ENCODE measurements at regions not wholly inside any gene's neighbourhood (a gene's known extent, or its start where the extent isn't known, plus 50 kb on each side); places are given as distances from the start of the nearest gene placed in this dataset.
"Not testable (repeated sequence)": the region's sequence is repeated elsewhere in the genome, so short reads cannot be mapped to it uniquely, and the experiment has no call there.

DNA sequence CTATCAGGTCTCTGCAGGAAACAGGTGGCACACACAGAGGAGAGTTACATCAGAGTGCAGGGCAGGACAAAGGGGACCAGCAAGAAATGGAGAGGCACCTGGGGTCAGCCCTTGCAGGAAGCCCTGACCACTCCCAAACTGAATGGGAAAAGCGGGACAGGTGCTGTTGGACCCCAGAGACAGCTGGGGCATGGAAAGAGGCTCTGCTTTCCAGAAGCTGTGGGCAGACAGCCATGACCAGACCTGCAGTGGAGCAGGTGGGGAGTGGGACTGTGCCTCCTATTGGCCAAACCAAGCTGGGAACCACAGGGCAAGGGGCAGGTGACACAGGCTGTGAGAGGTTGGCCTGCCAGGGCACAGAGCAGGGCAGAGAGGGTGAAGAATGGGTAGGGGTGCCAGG, 125.8 kb downstream of the BOD1 start:
- H3K36me3 ChIP-seq, result no peaks in the 10 kb centered on the region
- DNase-seq, result no peak
- no peaks in the 10 kb centered on the region for H3K9me3 ChIP-seq (replicated peaks)
- H3K27ac ChIP-seq (replicated peaks), result no peak overlapping the region
- no peaks in the 10 kb centered on the region for H3K27me3 ChIP-seq (ENCODE audit: low read depth)
- TF ChIP-seq, protein P1, sequence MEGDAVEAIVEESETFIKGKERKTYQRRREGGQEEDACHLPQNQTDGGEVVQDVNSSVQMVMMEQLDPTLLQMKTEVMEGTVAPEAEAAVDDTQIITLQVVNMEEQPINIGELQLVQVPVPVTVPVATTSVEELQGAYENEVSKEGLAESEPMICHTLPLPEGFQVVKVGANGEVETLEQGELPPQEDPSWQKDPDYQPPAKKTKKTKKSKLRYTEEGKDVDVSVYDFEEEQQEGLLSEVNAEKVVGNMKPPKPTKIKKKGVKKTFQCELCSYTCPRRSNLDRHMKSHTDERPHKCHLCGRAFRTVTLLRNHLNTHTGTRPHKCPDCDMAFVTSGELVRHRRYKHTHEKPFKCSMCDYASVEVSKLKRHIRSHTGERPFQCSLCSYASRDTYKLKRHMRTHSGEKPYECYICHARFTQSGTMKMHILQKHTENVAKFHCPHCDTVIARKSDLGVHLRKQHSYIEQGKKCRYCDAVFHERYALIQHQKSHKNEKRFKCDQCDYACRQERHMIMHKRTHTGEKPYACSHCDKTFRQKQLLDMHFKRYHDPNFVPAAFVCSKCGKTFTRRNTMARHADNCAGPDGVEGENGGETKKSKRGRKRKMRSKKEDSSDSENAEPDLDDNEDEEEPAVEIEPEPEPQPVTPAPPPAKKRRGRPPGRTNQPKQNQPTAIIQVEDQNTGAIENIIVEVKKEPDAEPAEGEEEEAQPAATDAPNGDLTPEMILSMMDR (IDR thresholded peaks at IDR 0.05; ENCODE audit: borderline replicate concordance), result no peak
- peaks cover 13% of the 10 kb centered on the region for H3K4me1 ChIP-seq
- H3K4me3 ChIP-seq, result no peak overlapping the region
- intact Hi-C loops (cut with micrococcal nuclease), result no loop called here

DNA sequence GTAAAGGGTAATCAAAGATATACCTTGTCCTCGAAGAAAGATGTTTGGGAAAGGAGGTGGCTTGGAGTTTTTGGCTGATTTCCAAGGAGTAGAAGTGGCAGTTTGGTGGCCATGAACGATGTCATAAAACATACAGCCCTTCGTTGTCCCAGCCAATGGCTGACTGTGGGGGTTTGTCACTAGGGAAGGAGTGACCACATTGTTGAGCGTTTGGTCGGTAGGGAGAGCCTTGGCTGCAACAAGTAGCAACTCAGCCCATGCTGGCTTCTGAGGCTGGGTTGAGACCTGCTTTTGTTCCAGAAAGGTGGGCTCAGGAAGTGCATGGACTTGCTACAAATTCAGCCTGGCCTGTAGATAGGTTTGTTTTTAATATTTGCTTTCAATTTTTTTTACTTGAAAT, 128.3 kb downstream of the BOD1 start:
- H3K27me3 ChIP-seq (ENCODE audit: low read depth), result no peaks in the 10 kb centered on the region
- no peak for DNase-seq
- TF ChIP-seq, protein P1 (IDR thresholded peaks at IDR 0.05; ENCODE audit: borderline replicate concordance), result no peak
- H3K9me3 ChIP-seq (replicated peaks), result no peaks in the 10 kb centered on the region
- intact Hi-C loops (cut with micrococcal nuclease), result no loop called here
- H3K4me1 ChIP-seq, result no peaks in the 10 kb centered on the region
- H3K27ac ChIP-seq (replicated peaks), result no peak overlapping the region
- no peaks in the 10 kb centered on the region for H3K36me3 ChIP-seq
- H3K4me3 ChIP-seq, result no peak overlapping the region

DNA sequence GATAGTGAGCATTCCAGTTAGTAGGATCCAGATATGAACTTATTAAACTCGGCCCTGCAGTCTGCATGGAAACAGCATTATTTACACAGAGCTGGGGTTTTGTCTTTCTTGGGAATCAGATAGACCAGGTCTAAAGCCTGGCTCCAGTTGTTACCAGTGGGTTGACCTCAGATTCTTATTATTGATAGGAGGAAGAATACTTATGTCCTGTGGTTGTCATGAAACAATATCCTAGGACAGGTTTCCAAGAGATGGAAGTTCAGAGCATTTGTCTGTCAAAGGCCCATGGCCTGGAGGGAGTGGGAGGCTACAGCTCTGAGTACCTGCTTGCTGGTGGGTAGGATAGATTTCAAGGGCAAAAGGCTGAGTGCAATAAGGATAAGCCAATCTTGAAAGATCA, 129.2 kb downstream of the BOD1 start:
- Histone ChIP-seq H3K27ac (replicated peaks) (no peak overlapping the region), H3K36me3 (no peaks in the 10 kb centered on the region), H3K27me3 (ENCODE audit: low read depth) (no peaks in the 10 kb centered on the region), H3K9me3 (replicated peaks) (no peaks in the 10 kb centered on the region), H3K4me1 (no peaks in the 10 kb centered on the region), H3K4me3 (no peak overlapping the region)
- no peak for DNase-seq
- intact Hi-C loops (cut with micrococcal nuclease), result no loop called here
- TF ChIP-seq, protein P1 (IDR thresholded peaks at IDR 0.05; ENCODE audit: borderline replicate concordance), result no peak

DNA sequence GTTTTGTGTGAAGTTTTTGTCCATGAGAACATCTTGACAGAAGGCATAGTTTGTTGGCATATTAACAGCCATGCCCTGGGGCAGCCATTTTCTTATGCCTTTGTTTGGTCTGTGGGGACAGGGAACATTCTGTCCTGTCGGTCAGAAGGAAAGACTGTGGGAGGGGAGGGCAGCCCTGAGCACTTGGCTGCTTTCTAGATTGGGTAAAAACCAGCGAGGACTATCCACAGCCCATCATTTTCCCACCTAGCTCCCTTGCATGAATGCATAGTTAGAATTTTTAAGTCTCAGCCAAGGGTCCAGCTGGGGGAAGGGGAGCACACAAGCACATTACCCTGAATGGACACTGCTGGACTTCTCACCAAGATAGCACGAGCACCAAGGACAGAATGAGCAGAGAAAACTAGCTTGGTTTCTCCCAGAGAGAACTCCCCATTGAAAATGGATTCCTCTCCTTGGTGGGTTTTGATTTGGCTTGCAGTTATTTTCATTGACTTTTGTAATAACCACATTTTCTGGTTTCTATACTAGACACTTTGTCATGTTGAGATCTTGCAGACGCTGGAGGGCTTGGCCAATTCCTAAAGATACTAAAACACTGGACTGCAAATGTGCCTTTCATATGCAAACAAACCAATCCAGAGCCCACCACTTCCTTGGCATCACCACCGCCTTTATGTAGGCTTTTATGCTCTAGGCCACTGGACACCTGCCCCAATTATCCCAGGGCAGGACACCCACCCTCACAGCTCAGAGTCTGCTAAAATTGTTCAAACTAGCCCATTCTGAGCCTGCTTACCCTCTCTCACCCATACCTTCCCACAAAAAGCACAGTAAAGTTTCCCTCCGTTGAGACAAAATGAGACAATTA, 129.9 kb downstream of the BOD1 start:
- intact Hi-C loops (cut with micrococcal nuclease), result no loop called here

DNA sequence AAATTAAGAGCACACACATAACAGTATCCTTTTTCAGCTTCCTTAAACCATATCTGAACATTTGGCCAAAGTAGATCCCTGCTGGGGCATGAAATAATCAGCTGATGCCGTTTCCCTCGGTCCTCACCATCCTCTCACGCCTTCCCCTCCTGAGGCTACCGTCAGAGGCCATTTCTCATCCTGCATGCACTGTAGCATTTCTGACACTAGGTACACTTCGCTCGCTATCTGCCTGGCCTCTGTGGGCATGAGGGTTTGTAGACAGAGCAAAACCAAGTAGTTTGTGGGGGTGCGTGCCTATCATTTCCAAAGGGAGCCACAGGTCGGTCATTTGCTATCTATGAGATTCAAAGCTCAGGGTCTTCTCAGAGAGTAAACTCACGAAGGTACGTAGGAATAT, 131.9 kb downstream of the BOD1 start:
- H3K27me3 ChIP-seq (ENCODE audit: low read depth), result no peaks in the 10 kb centered on the region
- TF ChIP-seq, protein P1 (IDR thresholded peaks at IDR 0.05; ENCODE audit: borderline replicate concordance), result peak; percentile 18
- intact Hi-C loops (cut with micrococcal nuclease), result no loop called here
- no peak overlapping the region for H3K4me3 ChIP-seq
- no peak overlapping the region for H3K27ac ChIP-seq (replicated peaks)
- no peaks in the 10 kb centered on the region for H3K9me3 ChIP-seq (replicated peaks)
- no peaks in the 10 kb centered on the region for H3K4me1 ChIP-seq
- H3K36me3 ChIP-seq, result no peaks in the 10 kb centered on the region
- DNase-seq, result no peak

More for the DNA sequence above, 129.9 kb downstream of the BOD1 start:
- Histone ChIP-seq H3K4me3 (no peak overlapping the region), H3K27ac (replicated peaks) (no peak overlapping the region), H3K4me1 (no peaks in the 10 kb centered on the region), H3K9me3 (replicated peaks) (no peaks in the 10 kb centered on the region), H3K27me3 (ENCODE audit: low read depth) (no peaks in the 10 kb centered on the region), H3K36me3 (no peaks in the 10 kb centered on the region)
- TF ChIP-seq, protein P1 (IDR thresholded peaks at IDR 0.05; ENCODE audit: borderline replicate concordance), result no peak
- no peak for DNase-seq

DNA sequence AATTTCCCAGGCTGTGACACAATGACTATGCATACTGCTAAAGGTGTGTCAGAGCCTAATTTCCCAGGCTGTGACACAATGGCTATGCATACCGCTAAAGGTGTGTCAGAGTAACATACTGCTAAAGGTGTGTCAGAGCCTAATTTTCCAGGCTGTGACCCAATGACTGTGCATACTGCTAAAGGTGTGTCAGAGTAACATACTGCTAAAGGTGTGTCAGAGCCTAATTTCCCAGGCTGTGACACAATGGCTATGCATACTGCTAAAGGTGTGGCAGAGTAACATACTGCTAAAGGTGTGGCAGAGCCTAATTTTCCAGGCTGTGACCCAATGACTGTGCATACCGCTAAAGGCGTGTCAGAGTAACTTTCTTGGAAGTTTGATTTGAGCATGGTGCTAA, 132.9 kb downstream of the BOD1 start:
- H3K9me3 ChIP-seq (replicated peaks); DNase-seq; H3K4me3 ChIP-seq; H3K27ac ChIP-seq (replicated peaks); intact Hi-C loops (cut with micrococcal nuclease); H3K27me3 ChIP-seq (ENCODE audit: low read depth); H3K4me1 ChIP-seq; H3K36me3 ChIP-seq: not testable (repeated sequence)
